Spleen (tissue), 7 donors: ENCODE measurements at regions not wholly inside any gene's neighbourhood (a gene's known extent, or its start where the extent isn't known, plus 50 kb on each side); places are given as distances from the start of the nearest gene placed in this dataset.

ENCODE experiments used
- POLR2AphosphoS5 ChIP-seq, 3 donors: sonication (generic); formaldehyde crosslinking; IDR thresholded peaks; one replicate each; pipeline ENCODE4 v1.5.1; 2017; ENCODE audit warnings: antibody characterized with exemption in 3 of 3
- TF ChIP-seq, protein P1 (sequence below), 11 experiments: fragments of 200-600 bp in 7 of 11; fragments of 450-650 bp in 4 of 11; sonication (generic) in 4 of 11; IDR thresholded peaks in 8 of 11; conservative IDR thresholded peaks in 3 of 11; 1 replicate in 7 of 11; 2 replicates in 4 of 11; pipeline versions ENCODE4 v1.4.0 to v1.8.0; 2016 to 2021; ENCODE audit warnings: antibody characterized with exemption in 11 of 11, inconsistent platforms in 4 of 11, mild to moderate bottlenecking in 1 of 11
- donor health status: DM: no; HTN: no; CAD: no; lungs with moderate emphysema.
- donor health status: DM: no; HTN: no; CAD: no.
- donor health status: DM: no; HTN: no; CAD: no.

DNA sequence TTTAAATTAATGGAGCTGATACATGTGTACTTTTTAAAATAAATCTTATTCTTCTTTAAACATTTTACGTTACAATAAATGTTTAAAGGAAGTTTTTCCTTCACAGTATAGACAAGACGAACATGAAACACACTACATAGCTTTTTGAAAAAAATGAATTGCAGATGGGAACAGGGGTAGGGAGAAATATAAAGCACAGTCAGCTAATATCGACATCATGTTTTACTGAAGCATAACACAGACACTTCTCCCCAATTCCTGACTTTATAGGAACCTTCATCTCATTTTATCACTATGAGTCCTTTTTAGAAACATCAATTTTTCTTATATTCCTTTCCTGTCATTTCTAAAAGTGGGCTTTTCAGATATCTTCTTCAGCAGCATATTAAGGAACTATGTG is 153.5 kb downstream of the MACC1 start:
- TF ChIP-seq, protein P1, sequence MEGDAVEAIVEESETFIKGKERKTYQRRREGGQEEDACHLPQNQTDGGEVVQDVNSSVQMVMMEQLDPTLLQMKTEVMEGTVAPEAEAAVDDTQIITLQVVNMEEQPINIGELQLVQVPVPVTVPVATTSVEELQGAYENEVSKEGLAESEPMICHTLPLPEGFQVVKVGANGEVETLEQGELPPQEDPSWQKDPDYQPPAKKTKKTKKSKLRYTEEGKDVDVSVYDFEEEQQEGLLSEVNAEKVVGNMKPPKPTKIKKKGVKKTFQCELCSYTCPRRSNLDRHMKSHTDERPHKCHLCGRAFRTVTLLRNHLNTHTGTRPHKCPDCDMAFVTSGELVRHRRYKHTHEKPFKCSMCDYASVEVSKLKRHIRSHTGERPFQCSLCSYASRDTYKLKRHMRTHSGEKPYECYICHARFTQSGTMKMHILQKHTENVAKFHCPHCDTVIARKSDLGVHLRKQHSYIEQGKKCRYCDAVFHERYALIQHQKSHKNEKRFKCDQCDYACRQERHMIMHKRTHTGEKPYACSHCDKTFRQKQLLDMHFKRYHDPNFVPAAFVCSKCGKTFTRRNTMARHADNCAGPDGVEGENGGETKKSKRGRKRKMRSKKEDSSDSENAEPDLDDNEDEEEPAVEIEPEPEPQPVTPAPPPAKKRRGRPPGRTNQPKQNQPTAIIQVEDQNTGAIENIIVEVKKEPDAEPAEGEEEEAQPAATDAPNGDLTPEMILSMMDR (IDR thresholded peaks at IDR 0.05 in 8 of 11, conservative IDR thresholded peaks at IDR 0.05 in 3 of 11), result no peak
- TF ChIP-seq POLR2AphosphoS5 (IDR thresholded peaks at IDR 0.05), result no peak
